D341Med (cell line): ENCODE measurements at regions not wholly inside any gene's neighbourhood (a gene's known extent, or its start where the extent isn't known, plus 50 kb on each side); places are given as distances from the start of the nearest gene placed in this dataset.
A peak's percentile ranks its signal among the peaks of the same experiment; 100 is the strongest.
"Not testable (repeated sequence)": the region's sequence is repeated elsewhere in the genome, so short reads cannot be mapped to it uniquely, and the experiment has no call there.

Experiments
- DNase-seq: peaks from one replicate; pipeline ENCODE4 v3.0.0; 2012; ENCODE audit warnings: low spot score

- DNase-seq = not testable (repeated sequence)
Measured at GRCh38 chr10:70990156-70990555, 101.8 kb upstream of the PCBD1 start.

- DNase-seq = no peak
Measured at GRCh38 chr10:70990681-70991080, 102.3 kb upstream of the PCBD1 start.

GRCh38 chr10:70991140-70992124 is 103.1 kb upstream of the PCBD1 start:
- no peak for DNase-seq

GRCh38 chr10:70992436-70992835 is 104.1 kb upstream of the PCBD1 start:
- DNase-seq = no peak

- no peak for DNase-seq
Measured at GRCh38 chr10:70993051-70993450, 104.7 kb upstream of the PCBD1 start.

GRCh38 chr10:70996549-70996948 is 108.2 kb upstream of the PCBD1 start:
- no peak for DNase-seq

GRCh38 chr10:70997236-70997635 is 108.9 kb upstream of the PCBD1 start:
- no peak for DNase-seq

GRCh38 chr10:70998086-70998485 is 109.7 kb upstream of the PCBD1 start:
- DNase-seq = no peak

- DNase-seq = no peak
Measured at GRCh38 chr10:71001470-71001869, 113.1 kb upstream of the PCBD1 start.

GRCh38 chr10:71004176-71005075 is 116.1 kb upstream of the PCBD1 start:
- DNase-seq = no peak

GRCh38 chr10:71005337-71006305 is 117.3 kb upstream of the PCBD1 start:
- no peak for DNase-seq

GRCh38 chr10:71006506-71006905 is 118.1 kb upstream of the PCBD1 start:
- peak; percentile 63 for DNase-seq

- DNase-seq = no peak
Measured at GRCh38 chr10:71007516-71007915, 119.2 kb upstream of the PCBD1 start.

- DNase-seq = no peak
Measured at GRCh38 chr10:71008150-71008549, 119.8 kb upstream of the PCBD1 start.

GRCh38 chr10:71009126-71009525 is 120.8 kb upstream of the PCBD1 start:
- DNase-seq = no peak

- DNase-seq = no peak
Measured at GRCh38 chr10:71010730-71011129, 122.4 kb upstream of the PCBD1 start.

GRCh38 chr10:71011141-71011540 is 122.8 kb upstream of the PCBD1 start:
- DNase-seq = no peak

GRCh38 chr10:71014021-71014805 is 125.8 kb upstream of the PCBD1 start:
- no peak for DNase-seq

GRCh38 chr10:71015674-71016073 is 127.3 kb upstream of the PCBD1 start:
- no peak for DNase-seq

GRCh38 chr10:71020061-71020460 is 131.7 kb upstream of the PCBD1 start:
- DNase-seq = not testable (repeated sequence)

- no peak for DNase-seq
Measured at GRCh38 chr10:71021402-71021801, 133.0 kb upstream of the PCBD1 start.
